Thoracic aorta (tissue), 2 donors: ENCODE measurements at regions not wholly inside any gene's neighbourhood (a gene's known extent, or its start where the extent isn't known, plus 50 kb on each side); places are given as distances from the start of the nearest gene placed in this dataset.

Experiments
- ATAC-seq: fragments of 150-250 bp; one replicate; pipeline ENCODE4 v1.8.0; 2017; ENCODE audit warnings: low read depth; ENCODE audit not compliant: insufficient number of reproducible peaks, low FRiP score
- DNase-seq: peaks from one replicate; pipeline ENCODE4 v3.0.0-alpha.2; 2020; ENCODE audit warnings: low spot score
- H3K27ac ChIP-seq, 2 donors: fragments of 200-600 bp; sonication (generic); 1 replicate in 1 of 2; 2 replicates in 1 of 2; pipeline ENCODE4 v1.5.1; 2016; ENCODE audit warnings: mild to moderate bottlenecking in 2 of 2, moderate library complexity in 2 of 2
- H3K27me3 ChIP-seq: fragments of 200-600 bp; sonication (generic); replicated peaks from 2 replicates; pipeline ENCODE4 v1.6.0; 2016; ENCODE audit warnings: mild to moderate bottlenecking; ENCODE audit not compliant: insufficient read depth
- H3K36me3 ChIP-seq: fragments of 200-600 bp; sonication (generic); one replicate; pipeline ENCODE4 v1.5.1; 2016
- H3K4me1 ChIP-seq, 2 donors: fragments of 200-600 bp; sonication (generic); 1 replicate in 1 of 2; 2 replicates in 1 of 2; pipeline versions ENCODE4 v1.5.1 to v1.6.0; 2016; ENCODE audit warnings: low read depth in 2 of 2, mild to moderate bottlenecking in 1 of 2; ENCODE audit not compliant: control insufficient read depth in 1 of 2
- H3K4me3 ChIP-seq: fragments of 200-600 bp; sonication (generic); 2 replicates; pipeline ENCODE4 v1.5.1; 2016; ENCODE audit warnings: mild to moderate bottlenecking
- H3K9me3 ChIP-seq: fragments of 200-600 bp; sonication (generic); 2 replicates; pipeline ENCODE4 v1.5.1; 2016
- TF ChIP-seq, protein P1 (sequence below): fragments of 200-600 bp; sonication (generic); IDR thresholded peaks from one replicate; pipeline ENCODE4 v1.5.1; 2019; ENCODE audit warnings: antibody characterized with exemption

DNA sequence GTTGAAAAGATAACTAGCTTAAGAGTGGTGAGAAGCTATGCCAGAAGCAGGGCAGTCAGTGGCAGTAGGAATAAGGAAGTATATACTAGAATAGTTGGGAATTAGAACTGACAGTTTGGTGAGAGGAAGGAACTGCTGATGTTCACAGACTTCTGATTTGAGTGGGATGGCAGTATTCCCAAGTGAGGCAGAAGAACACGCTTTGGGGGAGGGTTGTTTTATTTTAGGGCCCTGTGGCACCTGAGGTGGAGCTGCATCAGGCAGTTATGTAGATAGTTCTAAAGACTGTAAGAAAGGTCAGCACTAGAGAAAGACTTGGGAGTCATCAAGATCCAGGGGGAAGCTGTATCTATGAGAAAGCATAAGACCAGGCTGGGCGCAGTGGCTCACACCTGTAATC is 66.3 kb upstream of the TNRC6B start:
- Histone ChIP-seq H3K9me3 (no peaks in the 10 kb centered on the region), H3K4me3 (no peak overlapping the region), H3K27me3 (no peaks in the 10 kb centered on the region), H3K4me1 (peaks cover 7 to 33% of the 10 kb centered on the region in 2 donors), H3K27ac (no peak overlapping the region), H3K36me3 (no peaks in the 10 kb centered on the region)
- TF ChIP-seq, protein P1, sequence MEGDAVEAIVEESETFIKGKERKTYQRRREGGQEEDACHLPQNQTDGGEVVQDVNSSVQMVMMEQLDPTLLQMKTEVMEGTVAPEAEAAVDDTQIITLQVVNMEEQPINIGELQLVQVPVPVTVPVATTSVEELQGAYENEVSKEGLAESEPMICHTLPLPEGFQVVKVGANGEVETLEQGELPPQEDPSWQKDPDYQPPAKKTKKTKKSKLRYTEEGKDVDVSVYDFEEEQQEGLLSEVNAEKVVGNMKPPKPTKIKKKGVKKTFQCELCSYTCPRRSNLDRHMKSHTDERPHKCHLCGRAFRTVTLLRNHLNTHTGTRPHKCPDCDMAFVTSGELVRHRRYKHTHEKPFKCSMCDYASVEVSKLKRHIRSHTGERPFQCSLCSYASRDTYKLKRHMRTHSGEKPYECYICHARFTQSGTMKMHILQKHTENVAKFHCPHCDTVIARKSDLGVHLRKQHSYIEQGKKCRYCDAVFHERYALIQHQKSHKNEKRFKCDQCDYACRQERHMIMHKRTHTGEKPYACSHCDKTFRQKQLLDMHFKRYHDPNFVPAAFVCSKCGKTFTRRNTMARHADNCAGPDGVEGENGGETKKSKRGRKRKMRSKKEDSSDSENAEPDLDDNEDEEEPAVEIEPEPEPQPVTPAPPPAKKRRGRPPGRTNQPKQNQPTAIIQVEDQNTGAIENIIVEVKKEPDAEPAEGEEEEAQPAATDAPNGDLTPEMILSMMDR, result no peak
- DNase-seq (no peak), ATAC-seq (no peak)

- Histone ChIP-seq H3K27me3 (no peaks in the 10 kb centered on the region), H3K4me3 (no peak overlapping the region), H3K4me1 (peaks cover 6 to 31% of the 10 kb centered on the region in 2 donors), H3K27ac (no peak overlapping the region), H3K36me3 (no peaks in the 10 kb centered on the region), H3K9me3 (no peaks in the 10 kb centered on the region)
- no peak for ATAC-seq
- no peak for DNase-seq
- TF ChIP-seq, protein P1, result no peak
Observed at GRCh38 chr22:40112595-40112994, 65.1 kb upstream of the TNRC6B start.

DNA sequence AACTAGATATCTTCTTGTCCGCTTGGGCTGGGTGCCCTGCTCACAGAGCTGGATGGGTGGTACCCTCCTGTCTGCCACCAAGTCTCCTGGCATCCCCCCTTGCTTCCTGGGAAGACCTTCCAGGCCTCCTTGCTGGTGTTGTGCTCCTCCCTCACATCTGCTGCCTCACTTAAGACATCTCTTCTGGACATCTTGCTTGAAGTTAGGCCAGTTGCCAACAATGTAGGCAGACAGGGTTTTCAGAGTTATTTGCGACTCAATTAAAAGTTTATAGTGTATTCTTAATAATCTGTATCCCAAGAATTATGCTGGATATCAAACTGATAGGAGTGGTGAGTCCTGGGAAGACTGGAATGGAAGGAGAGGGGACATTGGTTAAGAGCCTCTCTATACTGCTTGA is 64.0 kb upstream of the TNRC6B start:
- H3K27ac ChIP-seq, result no peak overlapping the region
- no peak overlapping the region for H3K4me3 ChIP-seq
- H3K36me3 ChIP-seq, result no peaks in the 10 kb centered on the region
- DNase-seq (no peak), ATAC-seq (no peak)
- TF ChIP-seq, protein P1, result no peak
- H3K27me3 ChIP-seq, result no peaks in the 10 kb centered on the region
- no peaks in the 10 kb centered on the region for H3K9me3 ChIP-seq
- peaks cover 0 to 20% of the 10 kb centered on the region in 2 donors for H3K4me1 ChIP-seq

GRCh38 chr22:40114411-40114810 is 63.3 kb upstream of the TNRC6B start:
- Histone ChIP-seq H3K4me3 (no peak overlapping the region), H3K27me3 (no peaks in the 10 kb centered on the region), H3K4me1 (peaks cover 0 to 20% of the 10 kb centered on the region in 2 donors), H3K9me3 (no peaks in the 10 kb centered on the region), H3K36me3 (no peaks in the 10 kb centered on the region), H3K27ac (no peak overlapping the region)
- DNase-seq, result no peak
- no peak for ATAC-seq
- TF ChIP-seq, protein P1, result no peak

DNA sequence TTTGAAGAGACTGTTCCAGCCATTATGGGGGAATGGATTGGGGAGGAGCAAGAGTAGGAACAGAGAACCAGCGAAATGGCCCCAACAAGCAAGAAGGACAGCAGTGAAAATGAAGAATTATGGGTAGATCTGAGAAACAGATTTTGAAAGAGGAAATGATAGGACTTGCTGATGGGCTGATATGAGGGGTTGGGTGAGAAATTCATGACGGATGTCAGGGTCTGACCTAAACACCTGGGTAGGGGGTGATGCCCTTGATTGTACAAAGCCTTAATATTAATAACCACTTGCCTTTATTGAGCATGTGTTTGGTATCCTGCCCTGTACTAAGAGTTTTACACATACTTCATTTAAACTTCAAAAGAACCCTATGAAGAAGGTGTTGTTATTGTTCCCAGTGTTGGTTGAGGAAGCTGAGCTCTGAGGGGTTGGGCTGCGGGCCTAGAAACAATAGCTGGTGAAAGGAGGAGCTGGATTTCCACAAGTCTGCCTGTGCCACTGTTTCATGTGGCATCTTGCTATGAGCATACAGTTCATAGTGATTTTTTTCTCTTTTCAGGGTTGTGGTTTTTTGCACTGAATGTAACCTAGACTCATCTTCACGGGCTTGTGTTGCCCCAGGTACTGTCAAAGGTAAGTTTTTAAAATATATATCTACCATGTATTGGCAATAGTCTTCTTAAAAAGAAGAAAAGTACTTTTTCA is 61.1 kb upstream of the TNRC6B start:
- ATAC-seq (no peak), DNase-seq (no peak)
- Histone ChIP-seq H3K27ac (no peak overlapping the region), H3K4me3 (no peak overlapping the region), H3K36me3 (no peaks in the 10 kb centered on the region), H3K9me3 (no peaks in the 10 kb centered on the region), H3K27me3 (no peaks in the 10 kb centered on the region), H3K4me1 (peaks cover 0 to 5% of the 10 kb centered on the region in 2 donors)
- TF ChIP-seq, protein P1, result no peak
